H1 (cell line): ENCODE measurements at regions not wholly inside any gene's neighbourhood (a gene's known extent, or its start where the extent isn't known, plus 50 kb on each side); places are given as distances from the start of the nearest gene placed in this dataset.

Source experiments
- CTCF ChIA-PET: fragments of 300-600 bp; sonication (Branson Sonifier 250); formaldehyde crosslinking; loops from one replicate; lab custom pipeline; 2021; ENCODE audit not compliant: partially characterized antibody; lab: Charles Lee
- POLR2A ChIA-PET: fragments of 300-600 bp; sonication (Branson Sonifier 250); formaldehyde crosslinking; loops from one replicate; lab custom pipeline; 2021; ENCODE audit warnings: inconsistent platforms; ENCODE audit not compliant: partially characterized antibody; lab: Charles Lee
- DNase-seq, 2 experiments: peaks; one replicate each; pipeline versions ENCODE4 v3.0.0 to v3.0.0-alpha.2; 2010 to 2022; ENCODE audit warnings: low spot score in 2 of 2, low read depth in 1 of 2, mixed read lengths in 1 of 2
- FAIRE-seq: peaks from 2 replicates; lab custom pipeline; 2011; peaks lifted over from hg19 to GRCh38; lab: Jason Lieb, UNC
- H2AFZ ChIP-seq: 2 replicates; pipeline ENCODE4 v1.8.1; 2012; ENCODE audit warnings: low read length, inconsistent platforms
- H2AK5ac ChIP-seq: 2 replicates; pipeline ENCODE4 v1.6.1; 2013; ENCODE audit warnings: low read depth, low read length
- H2BK120ac ChIP-seq: replicated peaks from 2 replicates; pipeline ENCODE3; 2013; ENCODE audit warnings: low read depth, low read length, inconsistent platforms
- H2BK12ac ChIP-seq: 2 replicates; pipeline ENCODE4 v1.6.1; 2013; ENCODE audit warnings: low read depth, low read length
- H2BK15ac ChIP-seq: 2 replicates; pipeline ENCODE4 v1.6.1; 2013; ENCODE audit warnings: low read length
- H2BK20ac ChIP-seq: 2 replicates; pipeline ENCODE4 v1.6.1; 2013; ENCODE audit warnings: low read length
- H2BK5ac ChIP-seq: 2 replicates; pipeline ENCODE4 v1.6.1; 2013; ENCODE audit warnings: low read depth, low read length
- H3K14ac ChIP-seq: 2 replicates; pipeline ENCODE4 v1.6.1; 2013; ENCODE audit warnings: inconsistent platforms; ENCODE audit not compliant: insufficient read length
- H3K18ac ChIP-seq: 2 replicates; pipeline ENCODE4 v1.6.1; 2013; ENCODE audit warnings: low read length; ENCODE audit errors: extremely low read depth
- H3K23ac ChIP-seq: 2 replicates; pipeline ENCODE4 v1.6.1; 2013; ENCODE audit warnings: inconsistent platforms; ENCODE audit not compliant: insufficient read length
- H3K23me2 ChIP-seq: 2 replicates; pipeline ENCODE4 v1.6.1; 2013; ENCODE audit warnings: low read depth, low read length
- H3K27ac ChIP-seq: 2 replicates; pipeline ENCODE4 v1.6.1; 2011; ENCODE audit warnings: low read depth, low read length, inconsistent platforms
- H3K27me3 ChIP-seq, 4 experiments: replicated peaks in 1 of 4; 1 replicate in 1 of 4; 2 replicates in 3 of 4; pipeline versions ENCODE4 v1.6.1 to v1.8.1; 2011 to 2013; ENCODE audit warnings: low read length in 3 of 4, mild to moderate bottlenecking in 3 of 4, inconsistent platforms in 2 of 4, mixed read lengths in 2 of 4, moderate library complexity in 1 of 4; ENCODE audit not compliant: control insufficient read depth in 3 of 4, insufficient read depth in 3 of 4; ENCODE audit errors: extremely low read depth in 1 of 4
- H3K36me3 ChIP-seq, 4 experiments: 2 replicates each; pipeline versions ENCODE4 v1.6.1 to v1.8.1; 2011 to 2013; ENCODE audit warnings: mild to moderate bottlenecking in 4 of 4, low read length in 3 of 4, moderate library complexity in 2 of 4, control low read depth in 1 of 4, inconsistent platforms in 1 of 4; ENCODE audit not compliant: insufficient read depth in 4 of 4, control insufficient read depth in 2 of 4
- H3K4ac ChIP-seq: replicated peaks from 2 replicates; pipeline ENCODE3; 2013; ENCODE audit warnings: low read length, low read depth, mixed read lengths, inconsistent platforms; ENCODE audit not compliant: insufficient read length
- H3K4me1 ChIP-seq, 4 experiments: replicated peaks in 1 of 4; 1 replicate in 1 of 4; 2 replicates in 3 of 4; pipeline versions ENCODE4 v1.6.1 to v1.8.1; 2011 to 2013; ENCODE audit warnings: low read length in 3 of 4, inconsistent platforms in 2 of 4, mixed read lengths in 1 of 4; ENCODE audit not compliant: insufficient read depth in 4 of 4, control insufficient read depth in 3 of 4
- H3K4me2 ChIP-seq, 2 experiments: 2 replicates each; pipeline versions ENCODE4 v1.6.1 to v1.8.1; 2011 to 2013; ENCODE audit warnings: low read depth in 2 of 2, low read length in 2 of 2, control low read depth in 1 of 2, inconsistent platforms in 1 of 2, mild to moderate bottlenecking in 1 of 2; ENCODE audit not compliant: insufficient read depth in 1 of 2
- H3K4me3 ChIP-seq, 4 experiments: fragments of 200-600, 300-600 bp in 1 of 4; sonication (generic), shearing (Covaris generic), sonication (Bioruptor Twin) in 1 of 4; 2 replicates each; pipeline versions ENCODE4 v1.5.1 to v1.8.1; 2011 to 2016; ENCODE audit warnings: low read length in 4 of 4, low read depth in 3 of 4, control low read depth in 2 of 4, inconsistent platforms in 2 of 4, mild to moderate bottlenecking in 2 of 4, mixed read lengths in 1 of 4, moderate library complexity in 1 of 4; ENCODE audit not compliant: insufficient read depth in 2 of 4; ENCODE audit errors: extremely low read depth in 1 of 4
- H3K56ac ChIP-seq: replicated peaks from 2 replicates; pipeline ENCODE3; 2013; ENCODE audit warnings: low read depth, mild to moderate bottlenecking, mixed read lengths, low read length, inconsistent platforms; ENCODE audit not compliant: insufficient read length
- H3K79me1 ChIP-seq: 2 replicates; pipeline ENCODE4 v1.6.1; 2013; ENCODE audit warnings: low read depth, low read length, control low read depth
- H3K79me2 ChIP-seq, 2 experiments: 2 replicates each; pipeline versions ENCODE4 v1.6.1 to v1.8.1; 2012 to 2013; ENCODE audit warnings: low read length in 2 of 2, mild to moderate bottlenecking in 2 of 2, inconsistent platforms in 1 of 2; ENCODE audit not compliant: insufficient read depth in 2 of 2, control insufficient read depth in 1 of 2
- H3K9ac ChIP-seq, 4 experiments: replicated peaks in 1 of 4; 1 replicate in 1 of 4; 2 replicates in 3 of 4; pipeline versions ENCODE4 v1.6.1 to v1.8.1; 2011 to 2013; ENCODE audit warnings: low read depth in 3 of 4, low read length in 3 of 4, control low read depth in 2 of 4, mild to moderate bottlenecking in 2 of 4, moderate library complexity in 2 of 4, inconsistent platforms in 1 of 4; ENCODE audit errors: extremely low read depth in 1 of 4
- H3K9me3 ChIP-seq, 2 experiments: 2 replicates each; pipeline versions ENCODE4 v1.6.1 to v1.8.1; 2012 to 2013; ENCODE audit warnings: mild to moderate bottlenecking in 2 of 2, moderate library complexity in 2 of 2, control low read depth in 1 of 2, inconsistent platforms in 1 of 2, low read depth in 1 of 2, low read length in 1 of 2, mixed read lengths in 1 of 2; ENCODE audit not compliant: insufficient read depth in 2 of 2
- H4K20me1 ChIP-seq, 2 experiments: replicated peaks in 1 of 2; 2 replicates each; pipeline versions ENCODE3 to v1.8.1; 2011 to 2013; ENCODE audit warnings: inconsistent platforms in 2 of 2, low read length in 2 of 2, mild to moderate bottlenecking in 1 of 2; ENCODE audit not compliant: insufficient read depth in 2 of 2, control insufficient read depth in 1 of 2
- H4K5ac ChIP-seq: 2 replicates; pipeline ENCODE4 v1.6.1; 2013; ENCODE audit warnings: low read length, low read depth, mixed read lengths, inconsistent platforms; ENCODE audit not compliant: insufficient read length
- H4K8ac ChIP-seq: 2 replicates; pipeline ENCODE4 v1.8.0; 2013; ENCODE audit warnings: mild to moderate bottlenecking, moderate library complexity, low read length, inconsistent platforms; ENCODE audit not compliant: insufficient read depth; ENCODE audit errors: extremely low read depth
- H4K91ac ChIP-seq: replicated peaks from 2 replicates; pipeline ENCODE3; 2013; ENCODE audit warnings: low read length, mixed read lengths, inconsistent platforms; ENCODE audit not compliant: insufficient read length
- ATF2 ChIP-seq: IDR thresholded peaks from 2 replicates; pipeline ENCODE4 v1.6.1; 2012; ENCODE audit warnings: low read length, inconsistent platforms
- CBX5 ChIP-seq: fragments of 300-800, 300-1000 bp; sonication (generic); IDR thresholded peaks from 2 replicates; pipeline ENCODE4 v1.7.1; 2016; ENCODE audit warnings: antibody characterized with exemption, low read length, low read depth
- HDAC2 ChIP-seq, 2 experiments: fragments of 300-600 bp in 1 of 2; sonication (generic) in 1 of 2; IDR thresholded peaks; 2 replicates each; pipeline ENCODE4 v1.6.1; 2011 to 2012; ENCODE audit warnings: low read depth in 2 of 2, low read length in 2 of 2, mild to moderate bottlenecking in 2 of 2, moderate library complexity in 2 of 2, borderline replicate concordance in 1 of 2, inconsistent platforms in 1 of 2
- KDM5A ChIP-seq: fragments of 200-600 bp; IDR thresholded peaks from 2 replicates; pipeline ENCODE4 v1.7.1; 2012; ENCODE audit warnings: mild to moderate bottlenecking, low read length, inconsistent platforms, mixed read lengths
- SP1 ChIP-seq: IDR thresholded peaks from 2 replicates; pipeline ENCODE4 v1.6.1; 2011; ENCODE audit warnings: low read depth, low read length
- SP2 ChIP-seq: IDR thresholded peaks from 2 replicates; pipeline ENCODE4 v1.6.1; 2012; ENCODE audit warnings: mild to moderate bottlenecking, low read length, inconsistent platforms
- SRF ChIP-seq: IDR thresholded peaks from 2 replicates; pipeline ENCODE4 v1.6.1; 2011; ENCODE audit warnings: mild to moderate bottlenecking, low read depth, low read length, moderate library complexity
- WGBS, 2 experiments: shearing (Covaris generic) in 1 of 2; methylation state at CpG; one replicate each; pipeline versions ENCODE4 v1.1.6 to v1.1.7; 2013 to 2015; ENCODE audit warnings: low lambda C conversion rate in 2 of 2, mixed read lengths in 2 of 2, inconsistent platforms in 1 of 2, low coverage in 1 of 2, missing lambda C conversion rate in 1 of 2; ENCODE audit not compliant: insufficient replicate concordance in 2 of 2, insufficient coverage in 1 of 2, insufficient read length in 1 of 2; ENCODE audit errors: extremely low coverage in 1 of 2, missing lambda C conversion rate in 1 of 2; 5-methylcytosine and 5-hydroxymethylcytosine counted together

GRCh38 chr2:220029013-220029412 is 401.6 kb downstream of the SLC4A3 start:
- no peak overlapping the region for H3K56ac ChIP-seq
- H2AFZ ChIP-seq: no peak overlapping the region
- POLR2A ChIA-PET: no interaction called here
- DNase-seq: no peak
- no peak overlapping the region for H4K91ac ChIP-seq
- no peaks in the 10 kb centered on the region for H3K79me1 ChIP-seq
- no peaks in the 10 kb centered on the region for H3K27me3 ChIP-seq
- H3K4me3 ChIP-seq: no peak overlapping the region
- no peaks in the 10 kb centered on the region for H3K79me2 ChIP-seq
- FAIRE-seq: no peak
- H2BK15ac ChIP-seq: no peak overlapping the region
- no peak overlapping the region for H3K4me2 ChIP-seq
- no peak overlapping the region for H3K23ac ChIP-seq
- no peaks in the 10 kb centered on the region for H3K4me1 ChIP-seq
- H3K18ac ChIP-seq: no peak overlapping the region
- no peak overlapping the region for H4K5ac ChIP-seq
- H3K9me3 ChIP-seq: no peaks in the 10 kb centered on the region
- WGBS, 2 experiments: 93% methylated on average over 1 of the region's 1 CpG; no CpG with 5 or more reads in 1 of the 2 experiments
- no peak overlapping the region for H2BK12ac ChIP-seq
- no peak overlapping the region for H2AK5ac ChIP-seq
- no peak overlapping the region for H4K8ac ChIP-seq
- no peak overlapping the region for H3K4ac ChIP-seq
- no peak overlapping the region for H3K27ac ChIP-seq
- H2BK5ac ChIP-seq: no peak overlapping the region
- H4K20me1 ChIP-seq: no peaks in the 10 kb centered on the region
- H2BK120ac ChIP-seq: no peak overlapping the region
- no peaks in the 10 kb centered on the region for H3K36me3 ChIP-seq
- no peak overlapping the region for H2BK20ac ChIP-seq
- CTCF ChIA-PET: interaction anchor here (0.6 kb wide), 1 partner anchor 142 kb away, joined by 4 read pairs; no protein-coding TSS in a partner anchor
- H3K9ac ChIP-seq: no peak overlapping the region
- no peak overlapping the region for H3K14ac ChIP-seq
- H3K23me2 ChIP-seq: no peaks in the 10 kb centered on the region
- TF ChIP-seq ATF2 (no peak), KDM5A (no peak), SP1 (no peak), HDAC2 (IDR thresholded peaks at IDR 0.05; ENCODE audit: borderline replicate concordance in 1 of 2, low read depth in 2 of 2, low read length in 2 of 2) (no peak), SP2 (no peak), SRF (no peak), CBX5 (no peak)
